ENCODE measurements at regions not wholly inside any gene's neighbourhood (a gene's known extent, or its start where the extent isn't known, plus 50 kb on each side); places are given as distances from the start of the nearest gene placed in this dataset.

DNA sequence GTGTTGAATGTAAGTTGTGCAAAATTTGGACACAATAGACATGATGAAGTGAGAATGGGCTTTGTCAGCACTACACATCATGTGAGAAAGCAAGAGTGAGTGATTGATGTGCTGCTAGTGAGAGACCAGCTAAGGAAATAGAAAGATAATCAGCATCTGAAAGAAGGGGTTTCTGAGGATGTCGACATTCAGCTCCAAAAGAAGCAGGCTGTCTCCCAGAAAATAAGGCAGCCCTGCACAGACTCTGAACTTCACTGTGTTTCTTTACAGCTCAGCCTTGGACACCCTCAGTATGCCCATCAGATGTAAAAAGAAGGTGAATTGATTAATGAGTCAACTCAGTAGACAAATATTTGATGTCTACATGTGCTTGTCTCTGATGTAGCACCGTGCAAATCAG, 80.8 kb upstream of the ADCY2 start:
- no peak overlapping the region for H3K9ac ChIP-seq (ENCODE audit: insufficient read length)
- no peak overlapping the region for H3K4me3 ChIP-seq
- no peak overlapping the region for H3K27ac ChIP-seq
- TF ChIP-seq POLR2AphosphoS5 (IDR thresholded peaks at IDR 0.05; ENCODE audit: borderline replicate concordance, low read depth, low read length) (no peak), FOXP2 (optimal IDR thresholded peaks at IDR 0.05; ENCODE audit: control extremely low read depth, extremely low read length, insufficient read depth) (no peak), EZH2 (IDR thresholded peaks at IDR 0.05) (no peak)
- DNase-seq (ENCODE audit: low read depth, low spot score), result no peak
- no peaks in the 10 kb centered on the region for H3K9me3 ChIP-seq (ENCODE audit: low read depth, low read length)
- no peaks in the 10 kb centered on the region for H3K36me3 ChIP-seq (ENCODE audit: insufficient read depth, low read length)

DNA sequence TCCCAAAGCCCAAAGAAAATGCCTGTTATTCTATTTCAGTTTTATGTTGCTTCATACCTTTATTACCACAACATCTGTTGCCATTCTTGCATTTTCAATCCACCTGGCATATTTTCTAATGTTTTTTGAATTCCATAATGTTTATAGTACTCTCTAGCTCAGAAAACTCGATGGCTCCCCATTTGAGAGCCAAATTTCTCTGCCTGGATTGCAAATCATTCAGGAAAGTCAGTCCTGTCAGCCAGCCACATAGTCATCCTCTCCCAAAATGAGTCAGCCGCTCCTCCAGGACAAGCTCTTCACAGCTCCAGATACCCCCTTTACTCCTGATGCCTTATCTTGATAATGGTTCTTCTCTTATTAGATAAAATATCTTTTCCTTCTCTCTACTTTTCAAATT, 78.2 kb upstream of the ADCY2 start:
- Histone ChIP-seq H3K27ac (no peak overlapping the region), H3K9me3 (ENCODE audit: low read depth, low read length) (no peaks in the 10 kb centered on the region), H3K36me3 (ENCODE audit: insufficient read depth, low read length) (no peaks in the 10 kb centered on the region), H3K4me3 (no peak overlapping the region), H3K9ac (ENCODE audit: insufficient read length) (no peak overlapping the region)
- no peak for DNase-seq (ENCODE audit: low read depth, low spot score)
- no peak for TF ChIP-seq FOXP2 (optimal IDR thresholded peaks at IDR 0.05; ENCODE audit: control extremely low read depth, extremely low read length, insufficient read depth)
- no peak for TF ChIP-seq POLR2AphosphoS5 (IDR thresholded peaks at IDR 0.05; ENCODE audit: borderline replicate concordance, low read depth, low read length)
- no peak for TF ChIP-seq EZH2 (IDR thresholded peaks at IDR 0.05)

DNA sequence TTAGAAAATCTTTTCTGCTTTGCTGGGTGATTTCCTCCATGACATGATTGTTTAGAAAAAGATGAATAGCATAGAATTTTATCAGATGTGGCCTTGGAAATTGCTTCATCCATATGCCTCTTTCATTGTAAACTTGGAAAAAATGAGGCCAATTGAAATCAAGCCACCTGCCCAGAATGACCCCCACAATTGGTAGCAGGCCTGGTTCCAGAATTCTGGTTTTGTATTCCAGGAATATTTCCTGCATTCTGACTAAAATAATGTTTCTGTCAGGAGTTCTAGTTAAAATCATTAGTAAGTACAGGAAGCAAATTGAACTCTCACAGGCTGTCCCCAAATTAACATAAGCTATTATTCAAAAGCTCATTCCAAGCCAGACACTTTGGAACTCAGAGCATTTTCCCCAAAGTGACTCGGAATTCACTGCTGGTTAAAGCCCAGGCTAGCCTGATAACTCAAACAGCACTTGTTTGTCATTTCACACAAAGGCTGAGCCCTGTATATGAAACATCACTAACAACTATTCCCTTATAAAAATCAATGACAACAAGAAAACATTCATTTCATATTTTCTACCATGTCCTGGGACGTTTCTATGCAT, 75.1 kb upstream of the ADCY2 start:
- Histone ChIP-seq H3K36me3 (ENCODE audit: insufficient read depth, low read length) (no peaks in the 10 kb centered on the region), H3K9ac (ENCODE audit: insufficient read length) (no peak overlapping the region), H3K27ac (no peak overlapping the region), H3K4me3 (no peak overlapping the region), H3K9me3 (ENCODE audit: low read depth, low read length) (no peaks in the 10 kb centered on the region)
- no peak for DNase-seq (ENCODE audit: low read depth, low spot score)
- TF ChIP-seq FOXP2 (optimal IDR thresholded peaks at IDR 0.05; ENCODE audit: control extremely low read depth, extremely low read length, insufficient read depth), result no peak
- TF ChIP-seq EZH2 (IDR thresholded peaks at IDR 0.05), result no peak
- TF ChIP-seq POLR2AphosphoS5 (IDR thresholded peaks at IDR 0.05; ENCODE audit: borderline replicate concordance, low read depth, low read length), result no peak

DNA sequence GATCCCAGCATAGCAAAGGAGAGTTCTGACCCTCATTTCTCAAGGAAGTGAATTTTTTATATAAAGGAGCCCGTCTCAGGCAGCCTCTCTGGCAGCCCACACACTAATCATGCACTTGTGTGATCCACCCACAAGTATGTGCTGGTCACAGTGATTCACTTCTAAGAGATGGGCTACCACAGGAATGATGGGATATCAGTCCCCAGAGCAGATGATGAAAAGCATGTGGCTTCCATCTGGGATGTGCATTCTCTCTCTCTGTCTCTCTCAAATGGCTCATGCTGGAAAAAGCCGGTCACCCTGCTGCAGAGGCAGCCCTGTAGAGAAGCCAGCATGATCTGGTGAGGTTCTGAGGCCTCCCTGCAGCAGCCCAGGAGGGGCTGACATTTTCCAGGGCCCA, 74.2 kb upstream of the ADCY2 start:
- no peaks in the 10 kb centered on the region for H3K36me3 ChIP-seq (ENCODE audit: insufficient read depth, low read length)
- H3K27ac ChIP-seq, result no peak overlapping the region
- DNase-seq (ENCODE audit: low read depth, low spot score), result no peak
- no peaks in the 10 kb centered on the region for H3K9me3 ChIP-seq (ENCODE audit: low read depth, low read length)
- H3K4me3 ChIP-seq, result no peak overlapping the region
- TF ChIP-seq FOXP2 (optimal IDR thresholded peaks at IDR 0.05; ENCODE audit: control extremely low read depth, extremely low read length, insufficient read depth), result no peak
- no peak for TF ChIP-seq EZH2 (IDR thresholded peaks at IDR 0.05)
- TF ChIP-seq POLR2AphosphoS5 (IDR thresholded peaks at IDR 0.05; ENCODE audit: borderline replicate concordance, low read depth, low read length), result no peak
- H3K9ac ChIP-seq (ENCODE audit: insufficient read length), result no peak overlapping the region

DNA sequence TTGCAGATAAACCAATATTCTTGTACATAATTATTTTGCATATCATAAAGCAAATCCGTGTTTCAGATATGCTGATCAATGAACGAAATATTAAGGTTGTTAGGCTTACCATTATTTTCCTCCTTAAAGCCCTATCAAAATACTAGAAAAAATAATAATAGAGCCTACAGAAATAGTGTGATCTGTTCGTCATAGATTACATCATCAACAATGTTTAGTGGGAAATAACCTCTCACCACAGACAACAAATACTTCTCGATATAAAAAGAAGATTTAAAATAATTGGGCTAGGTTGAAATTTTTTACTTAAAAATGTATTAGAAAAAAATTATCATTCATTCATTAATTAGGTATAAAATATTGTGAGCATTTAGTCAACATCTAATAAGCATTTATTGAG, 71.0 kb upstream of the ADCY2 start:
- H3K9me3 ChIP-seq (ENCODE audit: low read depth, low read length), result no peaks in the 10 kb centered on the region
- DNase-seq (ENCODE audit: low read depth, low spot score), result no peak
- TF ChIP-seq EZH2 (IDR thresholded peaks at IDR 0.05) (no peak), POLR2AphosphoS5 (IDR thresholded peaks at IDR 0.05; ENCODE audit: borderline replicate concordance, low read depth, low read length) (no peak), FOXP2 (optimal IDR thresholded peaks at IDR 0.05; ENCODE audit: control extremely low read depth, extremely low read length, insufficient read depth) (no peak)
- H3K27ac ChIP-seq, result no peak overlapping the region
- no peak overlapping the region for H3K4me3 ChIP-seq
- H3K9ac ChIP-seq (ENCODE audit: insufficient read length), result no peak overlapping the region
- no peaks in the 10 kb centered on the region for H3K36me3 ChIP-seq (ENCODE audit: insufficient read depth, low read length)

DNA sequence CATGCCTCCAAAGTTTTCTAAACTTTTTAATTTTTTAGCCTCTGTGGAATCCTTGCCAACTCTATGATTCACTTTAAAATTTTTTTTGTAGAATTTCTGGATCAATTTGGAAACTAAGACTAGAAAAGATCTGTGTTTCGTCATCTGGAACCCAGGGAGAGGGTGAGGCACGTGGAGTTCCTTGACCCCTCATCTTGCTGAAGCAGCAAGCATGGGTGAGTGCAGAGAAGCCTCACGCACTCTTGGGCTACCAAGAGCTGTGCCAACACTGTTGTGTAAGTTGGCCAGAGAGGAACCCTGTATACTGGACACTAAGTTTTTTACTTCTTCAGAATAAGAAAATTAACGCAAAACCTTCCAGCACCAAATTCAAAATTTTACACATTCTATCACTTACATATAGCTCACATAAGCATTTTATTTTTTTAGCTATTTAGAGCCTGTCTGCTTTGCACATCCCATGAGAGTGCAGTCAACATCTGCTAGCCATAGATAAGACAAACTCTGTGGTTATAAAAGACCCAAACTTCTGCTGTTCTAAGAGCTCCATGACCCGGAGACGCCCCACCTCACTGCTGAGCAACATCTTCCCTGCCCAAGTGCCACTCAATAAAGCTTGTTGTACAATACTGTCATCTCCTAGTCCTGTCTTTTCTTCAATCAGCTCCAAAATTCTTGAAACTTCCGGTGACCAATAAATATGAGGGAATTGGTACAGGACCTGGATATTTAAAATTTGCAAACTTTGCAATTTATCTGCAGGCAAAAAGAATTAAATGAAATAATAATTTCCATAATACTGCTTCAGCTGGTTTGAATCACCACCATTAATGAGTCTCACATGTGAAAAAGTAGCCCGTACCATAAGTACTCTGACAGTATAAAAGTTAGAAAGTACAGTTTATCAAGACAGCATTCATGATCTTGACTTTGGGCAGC, 69.7 kb upstream of the ADCY2 start:
- Histone ChIP-seq H3K9ac (ENCODE audit: insufficient read length) (no peak overlapping the region), H3K4me3 (no peak overlapping the region), H3K36me3 (ENCODE audit: insufficient read depth, low read length) (no peaks in the 10 kb centered on the region), H3K9me3 (ENCODE audit: low read depth, low read length) (no peaks in the 10 kb centered on the region), H3K27ac (no peak overlapping the region)
- TF ChIP-seq EZH2 (IDR thresholded peaks at IDR 0.05), result no peak
- no peak for TF ChIP-seq FOXP2 (optimal IDR thresholded peaks at IDR 0.05; ENCODE audit: control extremely low read depth, extremely low read length, insufficient read depth)
- TF ChIP-seq POLR2AphosphoS5 (IDR thresholded peaks at IDR 0.05; ENCODE audit: borderline replicate concordance, low read depth, low read length), result no peak
- no peak for DNase-seq (ENCODE audit: low read depth, low spot score)

DNA sequence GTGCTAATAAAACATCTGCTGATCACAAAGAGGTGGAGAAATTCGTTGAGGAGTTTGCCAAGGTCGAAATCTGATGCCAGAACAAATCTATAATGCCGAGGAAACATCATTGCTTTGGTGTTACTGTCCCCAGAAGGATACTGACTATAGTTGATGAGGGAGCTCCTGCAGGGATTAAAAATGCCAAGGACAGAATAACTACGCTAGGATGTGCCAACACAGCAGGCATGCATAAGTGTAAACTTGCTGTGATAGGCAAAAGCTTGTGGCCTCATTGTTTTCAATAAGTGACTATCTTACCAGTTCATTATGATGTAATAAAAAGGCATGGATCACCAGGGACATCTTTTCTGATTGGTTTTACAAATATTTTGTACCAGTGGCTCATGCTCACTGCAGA, 66.8 kb upstream of the ADCY2 start:
- Histone ChIP-seq H3K27ac (no peak overlapping the region), H3K9me3 (ENCODE audit: low read depth, low read length) (no peaks in the 10 kb centered on the region), H3K36me3 (ENCODE audit: insufficient read depth, low read length) (no peaks in the 10 kb centered on the region), H3K4me3 (no peak overlapping the region), H3K9ac (ENCODE audit: insufficient read length) (no peak overlapping the region)
- no peak for DNase-seq (ENCODE audit: low read depth, low spot score)
- TF ChIP-seq FOXP2 (optimal IDR thresholded peaks at IDR 0.05; ENCODE audit: control extremely low read depth, extremely low read length, insufficient read depth) (no peak), EZH2 (IDR thresholded peaks at IDR 0.05) (no peak)

DNA sequence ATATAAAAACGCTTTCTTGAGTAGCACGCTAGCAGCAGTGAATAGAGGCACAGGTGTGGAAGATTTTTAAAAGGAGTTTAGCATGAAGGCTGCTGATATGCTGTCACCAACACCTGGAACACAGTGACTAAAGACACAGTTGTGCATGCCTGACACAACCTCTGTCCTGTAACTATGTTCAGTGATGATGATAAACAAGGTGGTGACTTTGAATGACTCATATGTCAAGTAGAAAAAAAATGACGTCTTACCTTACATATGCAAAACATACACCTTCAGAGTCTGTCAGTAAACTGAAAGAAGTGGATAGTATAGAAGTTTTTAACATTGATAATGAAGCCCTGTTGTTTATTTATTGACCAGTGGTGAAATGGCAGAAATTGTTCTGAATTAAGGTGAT, 66.2 kb upstream of the ADCY2 start:
- Histone ChIP-seq H3K27ac (no peak overlapping the region), H3K4me3 (no peak overlapping the region), H3K36me3 (ENCODE audit: insufficient read depth, low read length) (no peaks in the 10 kb centered on the region), H3K9ac (ENCODE audit: insufficient read length) (no peak overlapping the region), H3K9me3 (ENCODE audit: low read depth, low read length) (no peaks in the 10 kb centered on the region)
- DNase-seq (ENCODE audit: low read depth, low spot score), result no peak
- no peak for TF ChIP-seq POLR2AphosphoS5 (IDR thresholded peaks at IDR 0.05; ENCODE audit: borderline replicate concordance, low read depth, low read length)
- TF ChIP-seq FOXP2 (optimal IDR thresholded peaks at IDR 0.05; ENCODE audit: control extremely low read depth, extremely low read length, insufficient read depth), result no peak
- no peak for TF ChIP-seq EZH2 (IDR thresholded peaks at IDR 0.05)
